CD4-positive, alpha-beta T cell treated with Interferon alpha-2 for 1 hour (primary cell): ENCODE measurements at regions not wholly inside any gene's neighbourhood (a gene's known extent, or its start where the extent isn't known, plus 50 kb on each side); places are given as distances from the start of the nearest gene placed in this dataset.
"Not testable (repeated sequence)": the region's sequence is repeated elsewhere in the genome, so short reads cannot be mapped to it uniquely, and the experiment has no call there.

Source experiments
- DNase-seq, 2 donors: peaks; one replicate each; pipeline ENCODE4 v3.0.0-alpha.2; 2020 to 2022

GRCh38 chr9:115759426-115759825 lies 394.2 kb upstream of the PAPPA start:
- no peak for DNase-seq

- DNase-seq, result no peak
Measured at GRCh38 chr9:115764645-115765044, 388.9 kb upstream of the PAPPA start.

GRCh38 chr9:115765060-115765459 lies 388.5 kb upstream of the PAPPA start:
- no peak for DNase-seq

GRCh38 chr9:115766370-115766955 lies 387.1 kb upstream of the PAPPA start:
- DNase-seq, result no peak

- DNase-seq, result no peak
Measured at GRCh38 chr9:115770521-115770920, 383.1 kb upstream of the PAPPA start.

- no peak for DNase-seq
Measured at GRCh38 chr9:115775659-115776058, 377.9 kb upstream of the PAPPA start.

- no peak for DNase-seq
Measured at GRCh38 chr9:115777610-115778009, 376.0 kb upstream of the PAPPA start.

- no peak for DNase-seq
Measured at GRCh38 chr9:115781070-115781736, 372.4 kb upstream of the PAPPA start.

GRCh38 chr9:115786321-115786720 lies 367.3 kb upstream of the PAPPA start:
- DNase-seq, result no peak

GRCh38 chr9:115790520-115790919 lies 363.1 kb upstream of the PAPPA start:
- DNase-seq, result no peak

GRCh38 chr9:115794921-115795475 lies 358.6 kb upstream of the PAPPA start:
- DNase-seq, result no peak

GRCh38 chr9:115799734-115800133 lies 353.9 kb upstream of the PAPPA start:
- no peak for DNase-seq

GRCh38 chr9:115804206-115804605 lies 349.4 kb upstream of the PAPPA start:
- no peak for DNase-seq

- no peak for DNase-seq
Measured at GRCh38 chr9:115808108-115808507, 345.5 kb upstream of the PAPPA start.

GRCh38 chr9:115808695-115809094 lies 344.9 kb upstream of the PAPPA start:
- no peak for DNase-seq

- no peak for DNase-seq
Measured at GRCh38 chr9:115810166-115810565, 343.4 kb upstream of the PAPPA start.

GRCh38 chr9:115814081-115814480 lies 339.5 kb upstream of the PAPPA start:
- no peak for DNase-seq

- no peak for DNase-seq
Measured at GRCh38 chr9:115815786-115816185, 337.8 kb upstream of the PAPPA start.

GRCh38 chr9:115818651-115819050 lies 334.9 kb upstream of the PAPPA start:
- not testable (repeated sequence) for DNase-seq

GRCh38 chr9:115832031-115832430 lies 321.6 kb upstream of the PAPPA start:
- DNase-seq, result no peak

GRCh38 chr9:115837618-115838017 lies 316.0 kb upstream of the PAPPA start:
- DNase-seq, result no peak

- no peak for DNase-seq
Measured at GRCh38 chr9:115838417-115838816, 315.2 kb upstream of the PAPPA start.

- not testable (repeated sequence) for DNase-seq
Measured at GRCh38 chr9:115844433-115844832, 309.2 kb upstream of the PAPPA start.

- DNase-seq, result no peak
Measured at GRCh38 chr9:115845648-115846312, 307.8 kb upstream of the PAPPA start.
